Progenitor cell of endocrine pancreas (in vitro differentiated cells): ENCODE measurements at regions not wholly inside any gene's neighbourhood (a gene's known extent, or its start where the extent isn't known, plus 50 kb on each side); places are given as distances from the start of the nearest gene placed in this dataset.

Experiments used
- DNase-seq: peaks from one replicate; pipeline ENCODE4 v3.0.0; 2021; ENCODE audit warnings: low spot score; ENCODE audit not compliant: unreplicated experiment
- H3K27ac Mint-ChIP-seq: 2 replicates; pipeline ENCODE4 v1.8.0; 2021; ENCODE audit warnings: mild to moderate bottlenecking, moderate library complexity, mixed read lengths
- H3K27me3 Mint-ChIP-seq: 2 replicates; pipeline ENCODE4 v1.8.0; 2021; ENCODE audit warnings: mixed read lengths
- H3K36me3 Mint-ChIP-seq: 2 replicates; pipeline ENCODE4 v1.8.0; 2022; ENCODE audit warnings: mixed read lengths; ENCODE audit not compliant: insufficient read depth
- H3K4me1 Mint-ChIP-seq: 2 replicates; pipeline ENCODE4 v1.8.0; 2021; ENCODE audit warnings: low read depth, mixed read lengths
- H3K4me3 Mint-ChIP-seq: 2 replicates; pipeline ENCODE4 v1.8.0; 2021; ENCODE audit warnings: low read depth, mild to moderate bottlenecking, moderate library complexity, mixed read lengths
- H3K9me3 Mint-ChIP-seq: 2 replicates; pipeline ENCODE4 v1.8.0; 2021; ENCODE audit warnings: low read depth, mixed read lengths
- TF ChIP-seq, protein P1 (sequence below): fragments of 200-600 bp; sonication (generic); IDR thresholded peaks from one replicate; pipeline ENCODE4 v1.5.0; 2021; ENCODE audit warnings: antibody characterized with exemption, mild to moderate bottlenecking; ENCODE audit not compliant: unreplicated experiment

DNA sequence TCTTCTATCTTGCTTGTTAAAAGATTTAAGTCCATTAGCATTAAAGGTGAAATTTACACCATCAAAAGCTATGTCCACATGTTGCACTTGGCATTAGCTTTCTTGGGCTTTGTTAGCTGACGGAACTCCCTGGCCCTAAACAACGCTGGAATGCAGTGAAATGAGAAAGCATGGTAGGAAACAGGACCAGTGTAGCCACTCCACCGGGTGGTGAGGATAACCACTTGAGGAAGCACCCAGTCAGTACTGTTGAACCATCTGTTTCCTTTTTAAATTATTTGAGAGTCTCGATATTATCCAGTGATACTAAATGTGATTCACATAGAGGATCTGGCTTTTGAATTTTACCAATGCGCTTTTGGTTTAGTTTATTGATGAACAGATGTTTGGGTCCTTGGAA lies 374.9 kb upstream of the NOX3 start:
- TF ChIP-seq, protein P1, sequence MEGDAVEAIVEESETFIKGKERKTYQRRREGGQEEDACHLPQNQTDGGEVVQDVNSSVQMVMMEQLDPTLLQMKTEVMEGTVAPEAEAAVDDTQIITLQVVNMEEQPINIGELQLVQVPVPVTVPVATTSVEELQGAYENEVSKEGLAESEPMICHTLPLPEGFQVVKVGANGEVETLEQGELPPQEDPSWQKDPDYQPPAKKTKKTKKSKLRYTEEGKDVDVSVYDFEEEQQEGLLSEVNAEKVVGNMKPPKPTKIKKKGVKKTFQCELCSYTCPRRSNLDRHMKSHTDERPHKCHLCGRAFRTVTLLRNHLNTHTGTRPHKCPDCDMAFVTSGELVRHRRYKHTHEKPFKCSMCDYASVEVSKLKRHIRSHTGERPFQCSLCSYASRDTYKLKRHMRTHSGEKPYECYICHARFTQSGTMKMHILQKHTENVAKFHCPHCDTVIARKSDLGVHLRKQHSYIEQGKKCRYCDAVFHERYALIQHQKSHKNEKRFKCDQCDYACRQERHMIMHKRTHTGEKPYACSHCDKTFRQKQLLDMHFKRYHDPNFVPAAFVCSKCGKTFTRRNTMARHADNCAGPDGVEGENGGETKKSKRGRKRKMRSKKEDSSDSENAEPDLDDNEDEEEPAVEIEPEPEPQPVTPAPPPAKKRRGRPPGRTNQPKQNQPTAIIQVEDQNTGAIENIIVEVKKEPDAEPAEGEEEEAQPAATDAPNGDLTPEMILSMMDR, result no peak
- Mint-ChIP-seq H3K4me1 (no peaks in the 10 kb centered on the region), H3K36me3 (no peaks in the 10 kb centered on the region), H3K4me3 (no peak overlapping the region), H3K27ac (no peak overlapping the region), H3K9me3 (no peaks in the 10 kb centered on the region), H3K27me3 (no peaks in the 10 kb centered on the region)
- no peak for DNase-seq

DNA sequence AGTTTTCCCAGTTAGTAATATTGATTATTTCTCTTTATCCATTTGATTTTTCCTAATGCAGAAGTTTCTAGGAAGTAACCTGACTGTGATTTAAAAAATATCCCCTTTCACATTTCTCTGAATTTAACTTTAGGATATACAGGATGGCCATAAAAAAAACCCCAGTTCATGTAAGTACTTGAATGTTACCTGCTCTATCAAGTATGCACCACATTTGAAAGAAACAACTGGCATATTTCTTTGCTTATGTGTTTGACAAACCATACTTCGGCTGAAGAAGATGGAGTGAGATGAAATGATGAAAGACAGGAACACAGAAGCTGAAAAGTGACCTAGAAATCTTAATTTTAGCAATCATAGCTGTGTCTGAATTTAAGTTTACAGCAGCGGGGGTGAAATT lies 374.0 kb upstream of the NOX3 start:
- no peak overlapping the region for H3K27ac Mint-ChIP-seq
- H3K4me1 Mint-ChIP-seq, result no peaks in the 10 kb centered on the region
- no peaks in the 10 kb centered on the region for H3K36me3 Mint-ChIP-seq
- H3K4me3 Mint-ChIP-seq, result no peak overlapping the region
- H3K9me3 Mint-ChIP-seq, result no peaks in the 10 kb centered on the region
- no peaks in the 10 kb centered on the region for H3K27me3 Mint-ChIP-seq
- DNase-seq, result no peak
- TF ChIP-seq, protein P1, result no peak

DNA sequence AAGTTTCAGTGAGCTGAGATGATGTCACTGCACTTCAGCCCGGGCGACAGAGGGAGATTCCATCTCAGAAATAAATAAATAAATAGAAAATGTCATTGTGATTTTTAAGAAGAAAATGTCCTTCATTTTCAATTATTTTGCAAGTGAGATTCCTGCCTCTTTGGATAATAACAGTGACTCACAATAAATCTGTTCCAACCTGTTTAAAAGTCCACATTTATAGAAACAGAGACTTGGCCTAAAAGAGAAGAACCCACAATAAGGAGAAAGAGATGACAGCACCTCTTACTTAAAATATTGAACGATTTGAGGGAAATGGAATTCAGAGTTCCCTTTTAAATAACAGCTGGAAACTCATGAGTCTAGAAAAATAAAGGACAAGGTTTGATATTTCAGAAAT lies 373.4 kb upstream of the NOX3 start:
- no peak for DNase-seq
- Mint-ChIP-seq H3K27ac (no peak overlapping the region), H3K27me3 (no peaks in the 10 kb centered on the region), H3K36me3 (no peaks in the 10 kb centered on the region), H3K4me3 (no peak overlapping the region), H3K9me3 (no peaks in the 10 kb centered on the region), H3K4me1 (no peaks in the 10 kb centered on the region)
- TF ChIP-seq, protein P1, result no peak

DNA sequence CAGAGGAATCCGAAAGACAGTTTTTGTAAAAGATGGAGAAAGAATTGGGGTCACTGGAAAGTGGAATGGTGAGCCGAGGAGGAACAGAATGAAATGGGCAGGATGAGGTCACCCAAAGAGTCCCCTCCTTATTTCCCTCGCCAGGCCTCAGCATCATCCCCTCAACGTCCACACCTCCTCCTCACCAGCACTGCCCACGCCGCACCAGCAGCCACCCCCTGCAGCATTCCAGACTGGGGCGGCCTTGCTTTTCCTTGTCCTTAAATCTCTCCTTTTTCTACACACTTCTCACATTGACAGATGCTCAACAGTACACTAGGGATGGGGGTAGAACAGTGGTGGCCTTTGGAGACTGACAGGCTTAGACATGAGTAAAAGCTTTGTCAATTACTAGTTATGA lies 363.1 kb upstream of the NOX3 start:
- Mint-ChIP-seq H3K4me1 (peaks cover 2% of the 10 kb centered on the region), H3K27me3 (no peaks in the 10 kb centered on the region), H3K4me3 (no peak overlapping the region), H3K36me3 (no peaks in the 10 kb centered on the region), H3K27ac (no peak overlapping the region), H3K9me3 (peaks cover 4% of the 10 kb centered on the region)
- no peak for DNase-seq
- TF ChIP-seq, protein P1, result no peak

DNA sequence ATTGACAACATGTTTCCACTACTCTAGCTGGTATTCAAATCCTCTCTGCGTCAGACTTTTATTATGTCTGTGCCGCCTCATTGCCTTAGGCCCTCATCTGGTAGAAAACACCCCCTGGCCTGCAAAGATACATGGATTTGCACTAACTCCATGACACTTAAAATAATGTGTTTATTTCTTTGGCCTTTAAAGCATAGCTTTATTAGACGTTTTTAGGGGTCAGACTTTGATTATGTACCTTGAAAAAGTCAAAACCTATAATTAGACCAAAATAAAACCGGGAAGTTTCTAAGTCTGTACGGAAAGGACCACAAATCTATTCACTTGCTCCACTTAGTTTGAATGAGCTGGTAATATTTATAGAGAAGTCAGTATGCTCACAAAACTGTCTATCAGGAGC lies 357.9 kb upstream of the NOX3 start:
- H3K27ac Mint-ChIP-seq, result no peak overlapping the region
- H3K9me3 Mint-ChIP-seq, result peaks cover 4% of the 10 kb centered on the region
- H3K4me3 Mint-ChIP-seq, result no peak overlapping the region
- peaks cover 7% of the 10 kb centered on the region for H3K4me1 Mint-ChIP-seq
- DNase-seq, result no peak
- TF ChIP-seq, protein P1, result no peak
- H3K36me3 Mint-ChIP-seq, result no peaks in the 10 kb centered on the region
- H3K27me3 Mint-ChIP-seq, result no peaks in the 10 kb centered on the region
